NOMO-1 treated with DMSO at 0.1 percent for 48 hours (cell line): ENCODE measurements at regions not wholly inside any gene's neighbourhood (a gene's known extent, or its start where the extent isn't known, plus 50 kb on each side); places are given as distances from the start of the nearest gene placed in this dataset.

Experiments used
- DNase-seq: peaks from one replicate; lab custom pipeline; 2025; ENCODE audit not compliant: unreplicated experiment; lab: John Stamatoyannopoulos, UW

DNA sequence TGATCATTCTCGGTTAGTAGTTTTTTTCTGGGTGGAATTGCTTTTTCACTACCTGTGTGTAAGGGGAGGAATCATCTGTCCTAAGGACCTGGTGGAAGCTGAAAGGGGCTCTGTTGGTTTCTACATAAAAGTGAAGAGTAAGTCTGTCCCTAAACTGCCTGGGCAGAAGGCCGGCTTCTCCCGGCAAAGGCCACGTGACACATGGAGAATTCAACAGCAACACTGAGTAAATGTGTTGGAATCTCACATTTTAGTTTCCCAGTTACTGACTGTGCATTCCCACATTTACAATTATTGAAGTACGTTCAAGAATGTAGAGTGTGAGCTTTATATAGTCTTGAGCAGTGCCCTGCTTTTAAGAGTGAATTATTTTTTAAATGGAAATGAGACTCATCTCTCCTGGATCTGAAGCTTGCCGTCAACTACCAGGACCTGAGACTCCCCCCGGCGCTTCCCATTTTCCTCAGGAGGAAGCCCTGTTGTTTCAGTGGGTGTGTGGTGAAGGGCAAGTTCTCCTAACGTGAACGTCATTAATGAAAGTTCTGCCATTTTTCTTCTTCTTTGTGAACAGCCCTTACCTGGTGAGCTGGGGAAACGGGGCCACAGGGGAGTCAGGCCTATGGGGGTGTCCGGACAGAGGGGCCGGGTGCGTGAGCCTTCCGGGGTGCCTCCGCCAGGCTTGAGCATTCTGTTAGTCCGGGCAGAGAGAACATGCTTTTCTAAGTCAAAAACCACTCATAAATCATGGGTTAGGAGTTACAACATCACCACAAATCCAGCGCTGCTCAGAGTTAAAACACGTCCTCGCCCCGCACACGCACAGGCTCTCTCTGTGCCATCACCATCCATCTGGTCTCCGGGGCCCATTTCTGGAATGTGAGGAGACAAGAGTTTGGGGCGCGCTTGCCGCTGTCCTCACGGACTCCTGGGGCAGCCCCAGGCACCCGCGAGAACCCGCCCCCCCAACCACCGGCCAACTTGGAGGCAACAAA, 56.6 kb upstream of the SMOC2 start:
- DNase-seq, result no peak

DNA sequence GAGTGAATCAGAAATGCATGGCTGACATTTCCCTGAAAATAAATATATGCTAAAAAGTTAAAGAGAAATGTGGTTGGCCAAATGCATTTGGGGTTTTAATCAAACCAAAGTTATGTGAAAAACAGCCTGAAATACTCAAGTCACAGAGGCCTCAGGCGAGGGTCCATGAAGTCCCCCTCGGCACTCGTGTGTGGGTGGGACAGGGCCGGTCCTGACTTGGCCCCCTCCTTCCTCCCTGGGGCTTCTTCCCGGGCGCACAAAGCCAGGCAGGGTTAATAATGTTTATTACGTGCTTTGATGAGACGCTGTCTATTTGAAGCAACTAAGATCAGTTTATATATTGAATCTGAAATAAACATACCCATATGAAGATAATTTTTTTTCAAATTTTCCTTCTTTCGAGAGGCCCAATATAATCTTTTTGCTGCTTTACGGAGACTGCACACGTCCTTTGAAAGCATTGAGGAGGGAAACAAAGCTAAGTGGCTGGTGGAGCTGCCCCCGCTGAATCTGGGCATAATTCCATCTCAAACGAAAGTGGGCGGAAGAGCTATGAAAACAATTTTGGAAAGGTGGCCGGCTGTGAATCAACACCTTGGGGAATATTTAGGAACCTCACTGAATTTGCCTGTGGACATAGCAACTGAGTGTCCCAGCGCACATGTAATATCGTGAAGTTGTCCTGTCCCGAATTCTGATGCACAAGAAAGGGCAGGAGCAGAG, 55.8 kb upstream of the SMOC2 start:
- DNase-seq, result no peak

GRCh38 chr6:168385858-168386735, 54.9 kb upstream of the SMOC2 start:
- DNase-seq, result no peak

DNA sequence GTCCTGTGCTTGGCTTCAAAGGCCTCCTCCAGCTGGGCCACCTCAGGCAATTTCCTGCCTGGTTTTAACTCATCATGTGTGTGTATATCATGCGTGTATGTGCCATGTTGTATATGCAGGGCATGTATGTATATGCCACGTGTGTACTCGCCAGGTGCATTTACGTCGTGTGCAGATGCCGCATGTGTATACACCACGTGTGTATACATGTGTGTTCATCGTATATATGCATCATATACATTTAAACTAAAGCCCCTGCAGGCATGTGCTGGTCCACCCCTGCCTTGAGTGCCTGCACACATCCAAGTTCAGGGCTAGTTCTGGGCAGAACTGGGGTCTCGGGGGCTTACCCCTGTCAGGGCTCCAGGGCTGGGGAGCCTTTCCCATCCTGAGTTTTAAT, 54.0 kb upstream of the SMOC2 start:
- DNase-seq, result no peak

GRCh38 chr6:168387426-168387825, 53.6 kb upstream of the SMOC2 start:
- no peak for DNase-seq

- no peak for DNase-seq
These were observed 53.1 kb upstream of the SMOC2 start for GRCh38 chr6:168387911-168388310.

- DNase-seq, result no peak
These were observed 52.0 kb upstream of the SMOC2 start for GRCh38 chr6:168388641-168389633.

- DNase-seq, result no peak
These were observed 50.1 kb upstream of the SMOC2 start for GRCh38 chr6:168390749-168391420.
